Neural progenitor cell (in vitro differentiated cells): ENCODE measurements at regions not wholly inside any gene's neighbourhood (a gene's known extent, or its start where the extent isn't known, plus 50 kb on each side); places are given as distances from the start of the nearest gene placed in this dataset.

Experiments
- DNase-seq: peaks from one replicate; pipeline ENCODE4 v3.0.0-alpha.2; 2016; ENCODE audit warnings: low spot score
- H2AFZ ChIP-seq: fragments of 200-600 bp; sonication (generic); replicated peaks from 2 replicates; pipeline ENCODE4 v1.6.1; 2016; ENCODE audit warnings: antibody characterized with exemption
- H3F3A ChIP-seq: fragments of 200-600 bp; sonication (generic); 2 replicates; pipeline ENCODE4 v1.6.1; 2016; ENCODE audit warnings: antibody characterized with exemption, low read depth
- H3K27ac ChIP-seq: fragments of 200-600 bp; sonication (generic); 2 replicates; pipeline ENCODE4 v1.5.1; 2016; ENCODE audit warnings: mild to moderate bottlenecking
- H3K27me3 ChIP-seq: fragments of 200-600 bp; sonication (generic); 2 replicates; pipeline ENCODE4 v1.6.1; 2016; ENCODE audit warnings: mild to moderate bottlenecking, moderate library complexity
- H3K36me3 ChIP-seq: fragments of 200-600 bp; sonication (generic); 2 replicates; pipeline ENCODE4 v1.5.1; 2016
- H3K4me1 ChIP-seq: fragments of 200-600 bp; sonication (generic); 2 replicates; pipeline ENCODE4 v1.6.1; 2016; ENCODE audit warnings: mixed run types
- H3K4me2 ChIP-seq: fragments of 200-600 bp; sonication (generic); 2 replicates; pipeline ENCODE4 v1.6.1; 2016
- H3K4me3 ChIP-seq: fragments of 200-600 bp; sonication (generic); 2 replicates; pipeline ENCODE4 v1.5.1; 2016
- H3K79me2 ChIP-seq: fragments of 200-600 bp; sonication (generic); 2 replicates; pipeline ENCODE4 v1.6.1; 2016; ENCODE audit warnings: low read depth
- H3K9ac ChIP-seq: fragments of 200-600 bp; sonication (generic); 2 replicates; pipeline ENCODE4 v1.6.1; 2016
- H3K9me3 ChIP-seq: fragments of 200-600 bp; sonication (generic); 2 replicates; pipeline ENCODE4 v1.5.1; 2016; ENCODE audit warnings: low read depth
- H4K20me1 ChIP-seq: fragments of 200-600 bp; sonication (generic); 2 replicates; pipeline ENCODE4 v1.6.1; 2016; ENCODE audit warnings: low read depth
- H3K27ac Mint-ChIP-seq: 3 replicates; pipeline ENCODE4 v1.8.0; 2021; ENCODE audit warnings: mixed read lengths
- H3K27me3 Mint-ChIP-seq: 2 replicates; pipeline ENCODE4 v1.8.0; 2022; ENCODE audit warnings: low read depth, mild to moderate bottlenecking, inconsistent platforms, moderate library complexity, mixed read lengths; ENCODE audit not compliant: insufficient read depth
- H3K36me3 Mint-ChIP-seq: 3 replicates; pipeline ENCODE4 v1.8.0; 2021; ENCODE audit warnings: mixed read lengths
- H3K4me1 Mint-ChIP-seq: 3 replicates; pipeline ENCODE4 v1.8.0; 2021; ENCODE audit warnings: mixed read lengths
- H3K4me3 Mint-ChIP-seq: 3 replicates; pipeline ENCODE4 v1.8.0; 2021; ENCODE audit warnings: mild to moderate bottlenecking, moderate library complexity, mixed read lengths
- H3K9me3 Mint-ChIP-seq: 3 replicates; pipeline ENCODE4 v1.8.0; 2020; ENCODE audit warnings: mixed read lengths
- EZH2 ChIP-seq: fragments of 200-600 bp; sonication (generic); IDR thresholded peaks from 2 replicates; pipeline ENCODE4 v1.6.1; 2017; ENCODE audit warnings: antibody characterized with exemption, mild to moderate bottlenecking, moderate library complexity
- EZH2phosphoT487 ChIP-seq: fragments of 200-600 bp; sonication (generic); IDR thresholded peaks from 2 replicates; pipeline ENCODE4 v1.6.1; 2017; ENCODE audit warnings: antibody characterized with exemption
- TF ChIP-seq, protein P1 (sequence below): fragments of 200-600 bp; sonication (generic); IDR thresholded peaks from 2 replicates; pipeline ENCODE4 v1.5.1; 2017; ENCODE audit warnings: antibody characterized with exemption, mild to moderate bottlenecking

DNA sequence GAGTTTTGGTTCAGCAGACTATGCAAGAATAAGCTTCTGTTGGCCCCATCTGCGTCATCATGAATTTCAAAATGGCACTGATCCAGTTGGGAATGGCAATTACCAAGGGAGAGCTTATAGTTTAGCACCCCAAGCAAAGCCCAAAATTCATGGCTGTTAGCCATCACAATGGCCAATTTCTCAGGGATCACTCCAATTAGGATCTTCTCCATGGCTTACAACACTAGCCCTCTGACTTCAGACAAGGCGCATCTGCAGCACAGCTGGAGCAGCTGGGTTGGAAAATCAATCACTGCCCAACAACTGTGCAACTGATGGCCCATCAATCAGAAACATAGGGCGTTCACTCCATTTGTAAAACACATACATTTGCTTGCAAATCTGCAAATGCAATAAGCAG is 273.6 kb downstream of the SRBD1 start:
- H3K27me3 ChIP-seq: no peaks in the 10 kb centered on the region
- H3K36me3 ChIP-seq: no peaks in the 10 kb centered on the region
- no peak for DNase-seq
- no peaks in the 10 kb centered on the region for H3K36me3 Mint-ChIP-seq
- H3K79me2 ChIP-seq: no peaks in the 10 kb centered on the region
- no peak overlapping the region for H3K4me3 ChIP-seq
- no peaks in the 10 kb centered on the region for H4K20me1 ChIP-seq
- no peaks in the 10 kb centered on the region for H3K27me3 Mint-ChIP-seq
- H3K9me3 ChIP-seq: no peaks in the 10 kb centered on the region
- no peaks in the 10 kb centered on the region for H3F3A ChIP-seq
- TF ChIP-seq, protein P1, sequence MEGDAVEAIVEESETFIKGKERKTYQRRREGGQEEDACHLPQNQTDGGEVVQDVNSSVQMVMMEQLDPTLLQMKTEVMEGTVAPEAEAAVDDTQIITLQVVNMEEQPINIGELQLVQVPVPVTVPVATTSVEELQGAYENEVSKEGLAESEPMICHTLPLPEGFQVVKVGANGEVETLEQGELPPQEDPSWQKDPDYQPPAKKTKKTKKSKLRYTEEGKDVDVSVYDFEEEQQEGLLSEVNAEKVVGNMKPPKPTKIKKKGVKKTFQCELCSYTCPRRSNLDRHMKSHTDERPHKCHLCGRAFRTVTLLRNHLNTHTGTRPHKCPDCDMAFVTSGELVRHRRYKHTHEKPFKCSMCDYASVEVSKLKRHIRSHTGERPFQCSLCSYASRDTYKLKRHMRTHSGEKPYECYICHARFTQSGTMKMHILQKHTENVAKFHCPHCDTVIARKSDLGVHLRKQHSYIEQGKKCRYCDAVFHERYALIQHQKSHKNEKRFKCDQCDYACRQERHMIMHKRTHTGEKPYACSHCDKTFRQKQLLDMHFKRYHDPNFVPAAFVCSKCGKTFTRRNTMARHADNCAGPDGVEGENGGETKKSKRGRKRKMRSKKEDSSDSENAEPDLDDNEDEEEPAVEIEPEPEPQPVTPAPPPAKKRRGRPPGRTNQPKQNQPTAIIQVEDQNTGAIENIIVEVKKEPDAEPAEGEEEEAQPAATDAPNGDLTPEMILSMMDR: no peak
- TF ChIP-seq EZH2phosphoT487: no peak
- no peak for TF ChIP-seq EZH2
- H3K4me2 ChIP-seq: no peak overlapping the region
- H3K4me1 Mint-ChIP-seq: peaks cover 5% of the 10 kb centered on the region
- no peak overlapping the region for H3K4me3 Mint-ChIP-seq
- H3K9ac ChIP-seq: no peak overlapping the region
- no peak overlapping the region for H2AFZ ChIP-seq
- no peaks in the 10 kb centered on the region for H3K9me3 Mint-ChIP-seq
- no peak overlapping the region for H3K27ac Mint-ChIP-seq
- H3K4me1 ChIP-seq: no peaks in the 10 kb centered on the region
- no peak overlapping the region for H3K27ac ChIP-seq

DNA sequence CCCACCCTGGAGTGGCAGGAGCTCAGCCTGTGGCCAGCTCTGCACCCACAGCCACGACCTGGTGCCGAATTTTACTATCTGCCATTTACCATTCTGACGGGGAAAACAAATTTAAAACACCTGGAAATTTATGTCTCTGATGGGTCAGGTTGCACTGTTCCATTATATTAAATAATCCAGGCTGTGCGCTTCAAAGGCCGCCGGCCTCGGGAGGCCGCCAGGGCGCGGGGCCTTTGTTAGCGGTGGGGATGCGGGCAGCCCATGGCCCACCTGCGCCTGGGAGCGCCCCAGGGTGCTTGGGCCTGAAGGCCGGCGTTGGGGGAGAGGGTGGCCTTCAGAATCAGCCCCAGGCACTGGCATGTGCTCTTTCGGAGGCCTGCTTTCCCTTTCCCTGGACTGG is 276.9 kb downstream of the SRBD1 start:
- H3K9ac ChIP-seq: no peak overlapping the region
- H3K27ac Mint-ChIP-seq: no peak overlapping the region
- no peak overlapping the region for H3K4me3 Mint-ChIP-seq

DNA sequence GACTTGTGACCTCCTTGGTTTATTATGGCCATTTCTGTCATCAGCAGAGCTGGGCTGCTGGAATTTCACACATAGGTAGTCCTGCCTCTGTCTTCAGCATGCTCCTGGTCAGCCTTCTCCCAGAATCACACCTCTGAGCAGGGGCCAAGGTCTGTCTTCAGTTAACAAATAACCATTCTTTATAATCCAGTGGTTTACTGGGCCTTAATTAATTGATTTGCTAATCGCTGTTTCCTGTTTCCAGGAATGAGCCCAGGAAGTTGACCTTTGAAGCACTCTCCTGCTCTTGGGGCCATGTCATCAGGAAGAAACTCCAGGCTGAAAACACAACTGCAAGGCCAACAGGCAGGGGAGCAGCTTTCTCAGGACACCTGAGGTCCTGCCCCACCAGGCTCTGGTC is 278.5 kb downstream of the SRBD1 start:
- Mint-ChIP-seq H3K4me3 (no peak overlapping the region), H3K9me3 (peaks cover 1% of the 10 kb centered on the region), H3K4me1 (peaks cover 20% of the 10 kb centered on the region), H3K36me3 (no peaks in the 10 kb centered on the region), H3K27me3 (no peaks in the 10 kb centered on the region), H3K27ac (peak overlapping the region; percentile 6)
- no peaks in the 10 kb centered on the region for H3K36me3 ChIP-seq
- H3K4me1 ChIP-seq: peaks cover 4% of the 10 kb centered on the region
- H3K9me3 ChIP-seq: no peaks in the 10 kb centered on the region
- no peak overlapping the region for H3K27ac ChIP-seq
- H2AFZ ChIP-seq: no peak overlapping the region
- DNase-seq: no peak
- TF ChIP-seq EZH2: no peak
- TF ChIP-seq EZH2phosphoT487: no peak
- TF ChIP-seq, protein P1: no peak
- no peak overlapping the region for H3K4me3 ChIP-seq
- no peaks in the 10 kb centered on the region for H3F3A ChIP-seq
- H3K9ac ChIP-seq: no peak overlapping the region
- H3K4me2 ChIP-seq: no peak overlapping the region
- H3K79me2 ChIP-seq: no peaks in the 10 kb centered on the region
- H3K27me3 ChIP-seq: no peaks in the 10 kb centered on the region
- no peaks in the 10 kb centered on the region for H4K20me1 ChIP-seq

More for the DNA sequence above, 276.9 kb downstream of the SRBD1 start:
- Mint-ChIP-seq H3K4me1 (peaks cover 15% of the 10 kb centered on the region), H3K36me3 (no peaks in the 10 kb centered on the region), H3K9me3 (no peaks in the 10 kb centered on the region), H3K27me3 (no peaks in the 10 kb centered on the region)
- H4K20me1 ChIP-seq: no peaks in the 10 kb centered on the region
- H3K4me3 ChIP-seq: no peak overlapping the region
- H3K27ac ChIP-seq: no peak overlapping the region
- no peaks in the 10 kb centered on the region for H3K79me2 ChIP-seq
- H2AFZ ChIP-seq: no peak overlapping the region
- no peaks in the 10 kb centered on the region for H3F3A ChIP-seq
- no peak overlapping the region for H3K4me2 ChIP-seq
- H3K27me3 ChIP-seq: no peaks in the 10 kb centered on the region
- no peaks in the 10 kb centered on the region for H3K36me3 ChIP-seq
- peaks cover 4% of the 10 kb centered on the region for H3K4me1 ChIP-seq
- DNase-seq: no peak
- H3K9me3 ChIP-seq: no peaks in the 10 kb centered on the region
- TF ChIP-seq EZH2phosphoT487: no peak
- no peak for TF ChIP-seq EZH2
- TF ChIP-seq, protein P1: no peak

DNA sequence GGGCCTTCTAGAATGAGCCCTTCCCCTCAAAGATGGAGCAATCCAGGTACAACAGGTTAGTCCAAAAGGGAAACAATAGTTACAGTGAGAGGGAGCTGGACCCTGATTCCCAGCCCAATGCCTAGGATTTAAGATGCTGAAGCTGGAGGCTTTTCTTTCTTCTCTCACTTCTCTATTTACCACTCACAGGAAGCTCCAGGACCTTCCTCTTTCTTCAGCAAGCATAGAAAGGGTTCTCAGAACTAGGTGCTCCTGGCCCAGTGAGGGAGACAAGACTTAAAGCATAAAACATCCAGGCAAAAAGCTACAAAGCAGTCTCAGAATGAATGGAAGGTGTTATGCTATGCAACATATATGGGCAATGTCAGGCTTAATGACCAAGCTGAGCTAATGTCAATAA is 279.0 kb downstream of the SRBD1 start:
- Mint-ChIP-seq H3K36me3 (no peaks in the 10 kb centered on the region), H3K9me3 (peaks cover 3% of the 10 kb centered on the region), H3K27ac (no peak overlapping the region), H3K27me3 (no peaks in the 10 kb centered on the region), H3K4me1 (peaks cover 20% of the 10 kb centered on the region), H3K4me3 (no peak overlapping the region)
- Histone ChIP-seq H3K4me2 (no peak overlapping the region), H3K4me3 (no peak overlapping the region), H3K79me2 (no peaks in the 10 kb centered on the region), H3K9ac (no peak overlapping the region), H3K4me1 (peaks cover 4% of the 10 kb centered on the region), H4K20me1 (no peaks in the 10 kb centered on the region), H3K27ac (no peak overlapping the region), H3K27me3 (no peaks in the 10 kb centered on the region), H3K36me3 (no peaks in the 10 kb centered on the region), H3K9me3 (no peaks in the 10 kb centered on the region), H2AFZ (no peak overlapping the region), H3F3A (no peaks in the 10 kb centered on the region)
- no peak for TF ChIP-seq EZH2
- no peak for TF ChIP-seq EZH2phosphoT487
- TF ChIP-seq, protein P1: no peak
- DNase-seq: no peak
